Esophagus squamous epithelium (tissue), 4 donors: ENCODE measurements at regions not wholly inside any gene's neighbourhood (a gene's known extent, or its start where the extent isn't known, plus 50 kb on each side); places are given as distances from the start of the nearest gene placed in this dataset.
"Not testable (repeated sequence)": the region's sequence is repeated elsewhere in the genome, so short reads cannot be mapped to it uniquely, and the experiment has no call there.

Experiments used
- POLR2A ChIP-seq, 4 donors: fragments of 450-650 bp; IDR thresholded peaks; one replicate each; pipeline ENCODE4 v1.6.1; 2017; ENCODE audit warnings: antibody characterized with exemption in 4 of 4, mild to moderate bottlenecking in 4 of 4, moderate library complexity in 3 of 4
- TF ChIP-seq, protein P1 (sequence below), 6 experiments: fragments of 450-650 bp in 4 of 6; fragments of 200-600 bp in 2 of 6; sonication (generic) in 2 of 6; IDR thresholded peaks; one replicate each; pipeline ENCODE4 v1.5.1; 2016 to 2019; ENCODE audit warnings: antibody characterized with exemption in 6 of 6, mild to moderate bottlenecking in 4 of 6, moderate library complexity in 4 of 6

DNA sequence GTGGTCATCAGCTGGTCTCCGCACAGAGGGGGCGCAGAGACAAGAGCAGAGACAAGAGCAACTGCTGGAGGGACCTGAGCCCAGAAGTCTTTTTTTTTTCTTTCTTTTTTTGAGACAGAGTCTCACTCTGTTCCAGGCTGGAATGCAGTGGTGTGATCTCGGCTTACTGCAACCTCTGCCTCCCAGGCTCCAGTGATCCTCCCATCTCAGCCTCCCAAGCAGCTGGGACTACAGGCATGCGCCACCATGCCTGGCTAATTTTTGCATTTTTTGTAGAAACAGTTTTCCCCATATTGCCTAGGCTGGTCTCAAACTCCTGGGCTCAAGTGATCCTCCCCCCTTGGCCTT is 64.3 kb upstream of the LYRM9 start:
- TF ChIP-seq, protein P1, sequence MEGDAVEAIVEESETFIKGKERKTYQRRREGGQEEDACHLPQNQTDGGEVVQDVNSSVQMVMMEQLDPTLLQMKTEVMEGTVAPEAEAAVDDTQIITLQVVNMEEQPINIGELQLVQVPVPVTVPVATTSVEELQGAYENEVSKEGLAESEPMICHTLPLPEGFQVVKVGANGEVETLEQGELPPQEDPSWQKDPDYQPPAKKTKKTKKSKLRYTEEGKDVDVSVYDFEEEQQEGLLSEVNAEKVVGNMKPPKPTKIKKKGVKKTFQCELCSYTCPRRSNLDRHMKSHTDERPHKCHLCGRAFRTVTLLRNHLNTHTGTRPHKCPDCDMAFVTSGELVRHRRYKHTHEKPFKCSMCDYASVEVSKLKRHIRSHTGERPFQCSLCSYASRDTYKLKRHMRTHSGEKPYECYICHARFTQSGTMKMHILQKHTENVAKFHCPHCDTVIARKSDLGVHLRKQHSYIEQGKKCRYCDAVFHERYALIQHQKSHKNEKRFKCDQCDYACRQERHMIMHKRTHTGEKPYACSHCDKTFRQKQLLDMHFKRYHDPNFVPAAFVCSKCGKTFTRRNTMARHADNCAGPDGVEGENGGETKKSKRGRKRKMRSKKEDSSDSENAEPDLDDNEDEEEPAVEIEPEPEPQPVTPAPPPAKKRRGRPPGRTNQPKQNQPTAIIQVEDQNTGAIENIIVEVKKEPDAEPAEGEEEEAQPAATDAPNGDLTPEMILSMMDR (IDR thresholded peaks at IDR 0.05), result not testable (repeated sequence)
- TF ChIP-seq POLR2A (IDR thresholded peaks at IDR 0.05), result not testable (repeated sequence)
